Stimulated activated CD8-positive, alpha-beta memory T cell treated with anti-CD3 and anti-CD28 coated beads, Interleukin-7, amount 100 ng/mL, for 4 hours (primary cell): ENCODE measurements at regions not wholly inside any gene's neighbourhood (a gene's known extent, or its start where the extent isn't known, plus 50 kb on each side); places are given as distances from the start of the nearest gene placed in this dataset.

Experiments
- DNase-seq, 2 donors: peaks; one replicate each; pipeline ENCODE4 v3.0.0-alpha.2; 2020; ENCODE audit warnings: low read depth in 2 of 2

- no peak for DNase-seq
Observed at GRCh38 chr6:21997119-21998037, 299.5 kb downstream of the PRL start.

- DNase-seq, result no peak
Observed at GRCh38 chr6:21998582-21998981, 298.3 kb downstream of the PRL start.

- no peak for DNase-seq
Observed at GRCh38 chr6:21999012-21999528, 297.8 kb downstream of the PRL start.

- DNase-seq, result no peak
Observed at GRCh38 chr6:21999741-22000140, 297.1 kb downstream of the PRL start.

GRCh38 chr6:22001396-22002027 is 295.3 kb downstream of the PRL start:
- DNase-seq, result no peak

- no peak for DNase-seq
Observed at GRCh38 chr6:22003287-22003686, 293.5 kb downstream of the PRL start.

GRCh38 chr6:22006795-22007194 is 290.0 kb downstream of the PRL start:
- no peak for DNase-seq

GRCh38 chr6:22007469-22007868 is 289.4 kb downstream of the PRL start:
- DNase-seq, result no peak

GRCh38 chr6:22008248-22008836 is 288.5 kb downstream of the PRL start:
- DNase-seq, result no peak

- DNase-seq, result no peak
Observed at GRCh38 chr6:22010102-22010501, 286.7 kb downstream of the PRL start.

- no peak for DNase-seq
Observed at GRCh38 chr6:22015216-22015615, 281.6 kb downstream of the PRL start.

- DNase-seq, result no peak
Observed at GRCh38 chr6:22015944-22016343, 280.9 kb downstream of the PRL start.

- DNase-seq, result no peak
Observed at GRCh38 chr6:22017272-22017671, 279.6 kb downstream of the PRL start.

- no peak for DNase-seq
Observed at GRCh38 chr6:22017766-22018165, 279.1 kb downstream of the PRL start.

GRCh38 chr6:22019857-22020256 is 277.0 kb downstream of the PRL start:
- no peak for DNase-seq

GRCh38 chr6:22020299-22021003 is 276.4 kb downstream of the PRL start:
- no peak for DNase-seq

GRCh38 chr6:22021966-22022365 is 274.9 kb downstream of the PRL start:
- DNase-seq, result no peak

- no peak for DNase-seq
Observed at GRCh38 chr6:22023937-22024336, 272.9 kb downstream of the PRL start.

GRCh38 chr6:22024973-22025467 is 271.8 kb downstream of the PRL start:
- DNase-seq, result no peak

- DNase-seq, result no peak
Observed at GRCh38 chr6:22025468-22026163, 271.2 kb downstream of the PRL start.

GRCh38 chr6:22026164-22026678 is 270.6 kb downstream of the PRL start:
- no peak for DNase-seq
